ENCODE measurements at regions not wholly inside any gene's neighbourhood (a gene's known extent, or its start where the extent isn't known, plus 50 kb on each side); places are given as distances from the start of the nearest gene placed in this dataset.
"Not testable (repeated sequence)": the region's sequence is repeated elsewhere in the genome, so short reads cannot be mapped to it uniquely, and the experiment has no call there.

DNA sequence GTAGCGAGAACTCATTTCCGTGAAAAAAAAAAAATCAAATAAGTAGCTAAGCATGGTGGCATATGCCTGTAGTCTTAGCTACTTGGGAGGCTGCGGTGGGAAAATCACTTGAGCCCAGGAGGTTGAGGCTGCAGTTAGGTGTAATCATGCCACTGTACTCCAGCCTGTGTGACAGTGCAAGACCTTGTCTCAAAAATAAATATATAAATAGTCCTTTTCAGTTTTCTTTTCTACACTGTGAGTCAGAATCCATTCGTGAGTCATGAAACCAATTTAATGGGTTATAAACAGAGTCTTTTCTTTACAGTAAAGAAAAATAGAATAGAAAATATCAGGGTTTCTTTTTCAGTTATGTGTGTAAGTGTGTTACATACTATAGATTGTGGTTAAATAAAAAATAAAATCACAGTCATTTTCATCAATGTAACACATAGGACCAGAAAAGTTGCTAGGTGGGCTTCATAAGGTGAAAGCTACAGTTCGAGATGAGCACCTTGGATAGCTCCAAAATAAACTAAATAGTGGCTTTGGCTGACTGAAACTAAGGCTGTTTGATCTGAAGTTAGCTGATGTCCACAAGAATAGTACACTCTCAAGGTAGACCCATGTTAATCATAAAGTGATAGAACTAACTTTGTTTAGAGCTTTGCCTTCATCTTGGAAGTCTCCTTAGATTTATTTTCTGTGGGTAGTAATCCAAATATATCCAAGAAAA is 781.1 kb downstream of the GATA3 start:
- H3K4me3 ChIP-seq = no peak overlapping the region
- no peaks in the 10 kb centered on the region for H3K36me3 ChIP-seq
- TF ChIP-seq, protein P1, sequence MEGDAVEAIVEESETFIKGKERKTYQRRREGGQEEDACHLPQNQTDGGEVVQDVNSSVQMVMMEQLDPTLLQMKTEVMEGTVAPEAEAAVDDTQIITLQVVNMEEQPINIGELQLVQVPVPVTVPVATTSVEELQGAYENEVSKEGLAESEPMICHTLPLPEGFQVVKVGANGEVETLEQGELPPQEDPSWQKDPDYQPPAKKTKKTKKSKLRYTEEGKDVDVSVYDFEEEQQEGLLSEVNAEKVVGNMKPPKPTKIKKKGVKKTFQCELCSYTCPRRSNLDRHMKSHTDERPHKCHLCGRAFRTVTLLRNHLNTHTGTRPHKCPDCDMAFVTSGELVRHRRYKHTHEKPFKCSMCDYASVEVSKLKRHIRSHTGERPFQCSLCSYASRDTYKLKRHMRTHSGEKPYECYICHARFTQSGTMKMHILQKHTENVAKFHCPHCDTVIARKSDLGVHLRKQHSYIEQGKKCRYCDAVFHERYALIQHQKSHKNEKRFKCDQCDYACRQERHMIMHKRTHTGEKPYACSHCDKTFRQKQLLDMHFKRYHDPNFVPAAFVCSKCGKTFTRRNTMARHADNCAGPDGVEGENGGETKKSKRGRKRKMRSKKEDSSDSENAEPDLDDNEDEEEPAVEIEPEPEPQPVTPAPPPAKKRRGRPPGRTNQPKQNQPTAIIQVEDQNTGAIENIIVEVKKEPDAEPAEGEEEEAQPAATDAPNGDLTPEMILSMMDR (IDR thresholded peaks at IDR 0.05; ENCODE audit: low read depth, low read length) = no peak
- H3K9me3 ChIP-seq (ENCODE audit: low read depth) = no peaks in the 10 kb centered on the region
- H3K27ac ChIP-seq = no peak overlapping the region
- no peaks in the 10 kb centered on the region for H3K4me1 ChIP-seq (ENCODE audit: low read depth)
- peak in 1 of 2 donors; percentile 3 for DNase-seq (ENCODE audit: low read depth in 1 of 2, low spot score in 1 of 2)
- peaks cover 6% of the 10 kb centered on the region for H3K27me3 ChIP-seq

DNA sequence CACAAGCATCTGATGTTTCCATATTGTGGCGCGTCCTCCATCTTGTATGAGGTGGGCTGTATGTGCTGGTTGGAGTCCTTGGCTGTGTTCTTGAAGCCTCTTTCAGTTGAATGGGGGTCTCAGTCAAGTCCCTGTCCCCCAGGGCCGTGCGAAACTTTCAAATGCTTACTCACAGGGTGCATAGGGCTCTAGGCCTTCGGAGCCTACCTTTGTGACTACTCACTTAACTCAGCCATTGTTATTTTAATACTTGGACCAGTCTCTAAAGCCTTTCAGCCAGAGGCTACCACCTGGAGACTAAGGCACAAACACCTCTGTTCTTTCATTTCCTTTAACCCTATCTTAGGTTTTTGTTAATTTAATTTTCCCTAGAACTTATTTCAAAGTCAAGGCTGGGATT is 785.9 kb downstream of the GATA3 start:
- Histone ChIP-seq H3K27ac (no peak overlapping the region), H3K36me3 (no peaks in the 10 kb centered on the region), H3K4me3 (no peak overlapping the region), H3K27me3 (no peaks in the 10 kb centered on the region), H3K9me3 (ENCODE audit: low read depth) (no peaks in the 10 kb centered on the region), H3K4me1 (ENCODE audit: low read depth) (no peaks in the 10 kb centered on the region)
- TF ChIP-seq, protein P1 (IDR thresholded peaks at IDR 0.05; ENCODE audit: low read depth, low read length) = no peak
- DNase-seq (ENCODE audit: low read depth in 1 of 2, low spot score in 1 of 2) = no peak

DNA sequence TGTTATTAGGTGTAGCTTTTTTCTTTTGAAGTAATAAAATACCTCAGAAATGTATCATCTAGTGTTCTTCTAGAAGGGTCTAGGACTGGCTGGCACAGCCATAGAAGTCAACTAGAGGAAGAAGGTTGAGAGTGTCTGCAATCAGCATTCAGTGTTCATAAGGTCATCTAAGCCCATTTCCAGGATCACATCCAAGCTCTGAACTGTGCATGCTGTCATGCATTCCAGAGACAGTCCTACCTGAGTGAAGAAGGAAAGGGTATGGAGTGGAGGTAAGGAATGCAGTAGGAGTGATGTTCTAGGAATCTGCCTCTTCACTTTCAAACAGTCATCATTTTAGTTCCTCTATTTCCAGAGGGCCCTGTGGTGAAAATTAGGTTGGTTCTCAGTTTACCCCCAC is 789.7 kb downstream of the GATA3 start:
- H3K4me3 ChIP-seq = no peak overlapping the region
- peaks cover 6% of the 10 kb centered on the region for H3K27me3 ChIP-seq
- no peaks in the 10 kb centered on the region for H3K4me1 ChIP-seq (ENCODE audit: low read depth)
- TF ChIP-seq, protein P1 (IDR thresholded peaks at IDR 0.05; ENCODE audit: low read depth, low read length) = no peak
- H3K27ac ChIP-seq = no peak overlapping the region
- DNase-seq (ENCODE audit: low read depth in 1 of 2, low spot score in 1 of 2) = no peak
- H3K36me3 ChIP-seq = no peaks in the 10 kb centered on the region
- no peaks in the 10 kb centered on the region for H3K9me3 ChIP-seq (ENCODE audit: low read depth)

DNA sequence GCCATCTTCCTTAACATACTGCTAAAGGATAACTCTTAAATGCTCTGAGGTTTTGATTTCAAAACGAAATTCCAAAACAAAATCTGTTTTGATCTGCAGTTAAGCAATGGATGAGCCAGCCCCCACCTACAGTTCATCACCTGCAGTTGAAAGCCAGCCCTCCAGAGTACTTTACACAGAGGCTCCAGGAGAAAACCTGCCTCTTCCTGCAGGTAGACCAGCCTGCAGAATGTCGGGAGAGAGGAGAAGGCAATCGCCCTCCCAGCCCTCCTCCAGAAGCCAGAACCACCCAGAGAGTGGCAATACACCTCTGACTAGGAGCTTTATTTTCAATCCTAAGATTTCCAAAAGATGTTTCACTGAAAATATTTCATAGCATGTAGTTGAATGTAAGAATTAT is 798.1 kb downstream of the GATA3 start:
- Histone ChIP-seq H3K4me1 (ENCODE audit: low read depth) (no peaks in the 10 kb centered on the region), H3K27ac (no peak overlapping the region), H3K9me3 (ENCODE audit: low read depth) (no peaks in the 10 kb centered on the region), H3K36me3 (no peaks in the 10 kb centered on the region), H3K4me3 (no peak overlapping the region), H3K27me3 (no peaks in the 10 kb centered on the region)
- TF ChIP-seq, protein P1 (IDR thresholded peaks at IDR 0.05; ENCODE audit: low read depth, low read length) = no peak
- DNase-seq (ENCODE audit: low read depth in 1 of 2, low spot score in 1 of 2) = no peak

DNA sequence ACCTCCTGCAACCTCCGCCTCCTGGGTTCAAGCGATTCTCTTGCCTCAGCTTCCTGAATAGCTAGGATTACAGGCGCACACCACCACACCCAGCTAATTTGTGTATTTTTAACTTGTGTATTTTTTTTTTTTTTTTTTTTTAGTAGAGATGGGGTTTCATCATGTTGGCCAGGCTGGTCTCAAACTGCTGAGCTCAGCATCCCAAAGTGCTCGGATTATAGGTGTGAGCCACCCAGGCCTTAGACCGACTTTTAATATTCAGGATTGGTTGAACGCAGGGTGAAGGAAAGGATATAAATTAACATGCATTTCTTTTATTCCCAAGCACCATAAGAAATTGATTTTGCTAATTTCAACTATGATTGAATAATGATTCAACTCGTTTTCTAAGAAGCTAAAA is 798.6 kb downstream of the GATA3 start:
- Histone ChIP-seq H3K9me3 (ENCODE audit: low read depth) (no peaks in the 10 kb centered on the region), H3K27me3 (no peaks in the 10 kb centered on the region), H3K27ac (no peak overlapping the region), H3K4me1 (ENCODE audit: low read depth) (no peaks in the 10 kb centered on the region), H3K36me3 (no peaks in the 10 kb centered on the region), H3K4me3 (no peak overlapping the region)
- DNase-seq (ENCODE audit: low read depth in 1 of 2, low spot score in 1 of 2) = no peak
- TF ChIP-seq, protein P1 (IDR thresholded peaks at IDR 0.05; ENCODE audit: low read depth, low read length) = no peak

DNA sequence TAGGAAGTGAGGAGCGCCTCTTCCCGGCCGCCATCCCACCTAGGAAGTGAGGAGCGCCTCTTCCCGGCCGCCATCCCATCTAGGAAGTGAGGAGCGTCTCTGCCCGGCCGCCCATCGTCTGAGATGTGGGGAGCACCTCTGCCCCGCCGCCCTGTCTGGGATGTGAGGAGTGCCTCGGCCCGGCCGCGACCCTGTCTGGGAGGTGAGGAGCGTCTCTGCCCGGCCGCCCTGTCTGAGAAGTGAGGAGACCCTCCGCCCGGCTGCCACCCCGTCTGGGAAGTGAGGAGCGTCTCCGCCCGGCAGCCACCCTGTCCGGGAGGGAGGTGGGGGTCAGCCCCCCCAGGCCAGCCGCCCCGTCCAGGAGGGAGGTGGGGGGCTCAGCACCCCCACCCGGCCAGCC is 814.4 kb downstream of the GATA3 start:
- not testable (repeated sequence) for H3K27ac ChIP-seq; H3K27me3 ChIP-seq; DNase-seq (ENCODE audit: low read depth in 1 of 2, low spot score in 1 of 2); H3K4me1 ChIP-seq (ENCODE audit: low read depth); H3K4me3 ChIP-seq; H3K9me3 ChIP-seq (ENCODE audit: low read depth); H3K36me3 ChIP-seq
